ENCODE measurements at regions not wholly inside any gene's neighbourhood (a gene's known extent, or its start where the extent isn't known, plus 50 kb on each side); places are given as distances from the start of the nearest gene placed in this dataset.
A peak's percentile ranks its signal among the peaks of the same experiment; 100 is the strongest.

GRCh38 chr3:67977762-67978161 lies 323.4 kb upstream of the SUCLG2 start:
- H3K4me3 Mint-ChIP-seq, result no peak overlapping the region
- no peaks in the 10 kb centered on the region for H3K36me3 Mint-ChIP-seq (ENCODE audit: low read depth)
- no peak for DNase-seq (ENCODE audit: low read depth, low spot score)
- no peaks in the 10 kb centered on the region for H3K27me3 Mint-ChIP-seq (ENCODE audit: low read depth)
- H3K27ac Mint-ChIP-seq (ENCODE audit: unreplicated experiment), result no peak overlapping the region
- no peaks in the 10 kb centered on the region for H3K4me1 Mint-ChIP-seq
- no peak for TF ChIP-seq CTCF (conservative IDR thresholded peaks at IDR 0.05)
- H3K9me3 Mint-ChIP-seq, result no peaks in the 10 kb centered on the region

- Mint-ChIP-seq H3K36me3 (ENCODE audit: low read depth) (no peaks in the 10 kb centered on the region), H3K4me1 (no peaks in the 10 kb centered on the region), H3K27me3 (ENCODE audit: low read depth) (no peaks in the 10 kb centered on the region), H3K27ac (ENCODE audit: unreplicated experiment) (no peak overlapping the region), H3K9me3 (peaks cover 3% of the 10 kb centered on the region), H3K4me3 (no peak overlapping the region)
- no peak for DNase-seq (ENCODE audit: low read depth, low spot score)
- no peak for TF ChIP-seq CTCF (conservative IDR thresholded peaks at IDR 0.05)
These were observed 322.3 kb upstream of the SUCLG2 start for GRCh38 chr3:67976663-67977062.

GRCh38 chr3:67964596-67964995 lies 310.2 kb upstream of the SUCLG2 start:
- no peak overlapping the region for H3K4me3 Mint-ChIP-seq
- no peaks in the 10 kb centered on the region for H3K27me3 Mint-ChIP-seq (ENCODE audit: low read depth)
- no peaks in the 10 kb centered on the region for H3K36me3 Mint-ChIP-seq (ENCODE audit: low read depth)
- DNase-seq (ENCODE audit: low read depth, low spot score), result no peak
- no peak overlapping the region for H3K27ac Mint-ChIP-seq (ENCODE audit: unreplicated experiment)
- H3K9me3 Mint-ChIP-seq, result peaks cover 8% of the 10 kb centered on the region
- no peaks in the 10 kb centered on the region for H3K4me1 Mint-ChIP-seq
- TF ChIP-seq CTCF (conservative IDR thresholded peaks at IDR 0.05), result no peak

GRCh38 chr3:67957268-67957667 lies 302.9 kb upstream of the SUCLG2 start:
- TF ChIP-seq CTCF (conservative IDR thresholded peaks at IDR 0.05), result no peak
- no peaks in the 10 kb centered on the region for H3K36me3 Mint-ChIP-seq (ENCODE audit: low read depth)
- no peak for DNase-seq (ENCODE audit: low read depth, low spot score)

GRCh38 chr3:67947808-67948508 lies 293.5 kb upstream of the SUCLG2 start:
- peak; percentile 29 for DNase-seq (ENCODE audit: low read depth, low spot score)
- peaks cover 9% of the 10 kb centered on the region for H3K9me3 Mint-ChIP-seq
- H3K27me3 Mint-ChIP-seq (ENCODE audit: low read depth), result no peaks in the 10 kb centered on the region
- peak overlapping the region; percentile 94 for H3K27ac Mint-ChIP-seq (ENCODE audit: unreplicated experiment)
- H3K4me3 Mint-ChIP-seq, result peak overlapping the region; percentile 33
- peaks cover 12% of the 10 kb centered on the region for H3K4me1 Mint-ChIP-seq
- TF ChIP-seq CTCF (conservative IDR thresholded peaks at IDR 0.05), result peak; percentile 38
- no peaks in the 10 kb centered on the region for H3K36me3 Mint-ChIP-seq (ENCODE audit: low read depth)

More at GRCh38 chr3:67957268-67957667, 302.9 kb upstream of the SUCLG2 start:
- Mint-ChIP-seq H3K4me1 (no peaks in the 10 kb centered on the region), H3K9me3 (peaks cover 14% of the 10 kb centered on the region), H3K27me3 (ENCODE audit: low read depth) (no peaks in the 10 kb centered on the region), H3K4me3 (no peak overlapping the region), H3K27ac (ENCODE audit: unreplicated experiment) (no peak overlapping the region)
